KMS-11 (cell line): ENCODE measurements at regions not wholly inside any gene's neighbourhood (a gene's known extent, or its start where the extent isn't known, plus 50 kb on each side); places are given as distances from the start of the nearest gene placed in this dataset.

ENCODE experiments used
- H2AFZ ChIP-seq: fragments of 200-600 bp; sonication (generic); 2 replicates; pipeline ENCODE4 v1.6.1; 2016; ENCODE audit warnings: antibody characterized with exemption, mixed run types, low read depth
- H3K27ac ChIP-seq: fragments of 200-600 bp; sonication (generic); 2 replicates; pipeline ENCODE4 v1.6.1; 2016; ENCODE audit warnings: mild to moderate bottlenecking, mixed run types
- H3K27me3 ChIP-seq: fragments of 200-600 bp; sonication (generic); 2 replicates; pipeline ENCODE4 v1.6.1; 2017; ENCODE audit warnings: mild to moderate bottlenecking, low read depth, mixed run types, moderate library complexity; ENCODE audit not compliant: insufficient read depth
- H3K36me3 ChIP-seq: fragments of 200-600 bp; sonication (generic); 2 replicates; pipeline ENCODE4 v1.6.1; 2017; ENCODE audit warnings: mild to moderate bottlenecking, mixed run types; ENCODE audit not compliant: insufficient read depth
- H3K4me1 ChIP-seq: fragments of 200-600 bp; sonication (generic); 2 replicates; pipeline ENCODE4 v1.6.1; 2016; ENCODE audit warnings: mild to moderate bottlenecking, low read depth, mixed run types; ENCODE audit not compliant: poor library complexity, severe bottlenecking
- H3K4me2 ChIP-seq: fragments of 200-600 bp; sonication (generic); 2 replicates; pipeline ENCODE4 v1.7.0; 2016; ENCODE audit warnings: mild to moderate bottlenecking, mixed run types
- H3K4me3 ChIP-seq: fragments of 200-600 bp; sonication (generic); IDR thresholded peaks from 2 replicates; pipeline ENCODE4 v1.6.1; 2017; ENCODE audit warnings: low read depth, low read length, mixed read lengths; ENCODE audit not compliant: insufficient read depth
- H3K79me2 ChIP-seq: fragments of 200-600 bp; sonication (generic); 2 replicates; pipeline ENCODE4 v1.6.1; 2016; ENCODE audit warnings: low read depth, mixed run types; ENCODE audit not compliant: insufficient read depth
- H3K9ac ChIP-seq: fragments of 200-600 bp; sonication (generic); 2 replicates; pipeline ENCODE4 v1.6.1; 2016; ENCODE audit warnings: mild to moderate bottlenecking, mixed run types
- H4K20me1 ChIP-seq: fragments of 200-600 bp; sonication (generic); 2 replicates; pipeline ENCODE4 v1.6.1; 2016; ENCODE audit warnings: mild to moderate bottlenecking, mixed run types; ENCODE audit not compliant: insufficient read depth
- TF ChIP-seq, protein P1 (sequence below): fragments of 200-600 bp; sonication (generic); conservative IDR thresholded peaks from 2 replicates; pipeline ENCODE4 v1.6.1; 2017; ENCODE audit warnings: low read depth, mild to moderate bottlenecking, antibody characterized with exemption, low read length, moderate library complexity, mixed read lengths

DNA sequence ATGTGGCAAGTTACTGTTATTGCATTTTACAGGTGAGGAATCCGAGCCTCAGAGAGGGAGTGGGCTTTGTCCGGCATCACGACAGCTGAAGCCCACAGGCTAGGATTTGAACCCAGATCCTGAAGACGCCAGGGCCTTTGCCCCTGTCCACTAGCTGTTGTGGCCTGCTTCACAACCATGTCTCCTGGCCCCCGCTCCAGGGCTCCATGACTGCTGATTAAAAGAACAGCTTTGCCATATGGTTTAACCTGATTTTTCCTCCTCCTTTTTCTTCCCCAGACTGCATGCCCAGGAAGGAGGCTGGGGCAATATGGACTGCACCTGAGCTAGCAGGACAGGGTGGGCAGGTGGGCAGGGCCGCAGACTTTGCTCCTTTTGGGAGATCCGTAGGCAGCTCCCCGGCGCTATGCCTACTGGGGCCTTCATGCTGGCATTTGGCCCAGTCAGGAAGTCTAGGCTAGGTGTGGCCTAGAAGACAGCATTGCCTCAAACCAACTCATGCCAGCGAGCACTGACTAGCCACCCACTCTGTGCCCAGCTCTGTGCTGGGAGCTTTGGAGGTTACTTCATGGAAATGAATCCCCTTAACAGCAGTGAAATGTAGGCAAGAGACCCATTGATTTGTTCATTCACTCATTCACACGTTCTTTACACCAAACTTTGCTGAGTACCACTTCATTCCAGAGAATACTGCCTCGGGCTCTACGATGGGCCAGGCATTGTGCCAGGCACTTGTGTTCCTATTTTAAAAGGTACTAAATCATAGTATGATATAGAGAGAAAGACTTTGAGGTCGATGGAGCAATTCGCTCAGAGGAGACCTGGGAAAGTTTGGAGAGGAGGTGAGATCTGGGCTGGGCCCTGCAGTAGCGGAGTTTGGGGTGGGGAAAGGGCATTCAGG is 94.3 kb upstream of the CPEB4 start:
- Histone ChIP-seq H3K4me3 (no peak overlapping the region), H3K27me3 (no peaks in the 10 kb centered on the region), H4K20me1 (no peaks in the 10 kb centered on the region), H3K9ac (no peak overlapping the region), H3K4me2 (no peak overlapping the region), H3K79me2 (no peaks in the 10 kb centered on the region), H3K4me1 (peaks cover 24% of the 10 kb centered on the region), H3K36me3 (no peaks in the 10 kb centered on the region), H3K27ac (no peak overlapping the region), H2AFZ (no peak overlapping the region)
- TF ChIP-seq, protein P1, sequence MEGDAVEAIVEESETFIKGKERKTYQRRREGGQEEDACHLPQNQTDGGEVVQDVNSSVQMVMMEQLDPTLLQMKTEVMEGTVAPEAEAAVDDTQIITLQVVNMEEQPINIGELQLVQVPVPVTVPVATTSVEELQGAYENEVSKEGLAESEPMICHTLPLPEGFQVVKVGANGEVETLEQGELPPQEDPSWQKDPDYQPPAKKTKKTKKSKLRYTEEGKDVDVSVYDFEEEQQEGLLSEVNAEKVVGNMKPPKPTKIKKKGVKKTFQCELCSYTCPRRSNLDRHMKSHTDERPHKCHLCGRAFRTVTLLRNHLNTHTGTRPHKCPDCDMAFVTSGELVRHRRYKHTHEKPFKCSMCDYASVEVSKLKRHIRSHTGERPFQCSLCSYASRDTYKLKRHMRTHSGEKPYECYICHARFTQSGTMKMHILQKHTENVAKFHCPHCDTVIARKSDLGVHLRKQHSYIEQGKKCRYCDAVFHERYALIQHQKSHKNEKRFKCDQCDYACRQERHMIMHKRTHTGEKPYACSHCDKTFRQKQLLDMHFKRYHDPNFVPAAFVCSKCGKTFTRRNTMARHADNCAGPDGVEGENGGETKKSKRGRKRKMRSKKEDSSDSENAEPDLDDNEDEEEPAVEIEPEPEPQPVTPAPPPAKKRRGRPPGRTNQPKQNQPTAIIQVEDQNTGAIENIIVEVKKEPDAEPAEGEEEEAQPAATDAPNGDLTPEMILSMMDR: no peak

DNA sequence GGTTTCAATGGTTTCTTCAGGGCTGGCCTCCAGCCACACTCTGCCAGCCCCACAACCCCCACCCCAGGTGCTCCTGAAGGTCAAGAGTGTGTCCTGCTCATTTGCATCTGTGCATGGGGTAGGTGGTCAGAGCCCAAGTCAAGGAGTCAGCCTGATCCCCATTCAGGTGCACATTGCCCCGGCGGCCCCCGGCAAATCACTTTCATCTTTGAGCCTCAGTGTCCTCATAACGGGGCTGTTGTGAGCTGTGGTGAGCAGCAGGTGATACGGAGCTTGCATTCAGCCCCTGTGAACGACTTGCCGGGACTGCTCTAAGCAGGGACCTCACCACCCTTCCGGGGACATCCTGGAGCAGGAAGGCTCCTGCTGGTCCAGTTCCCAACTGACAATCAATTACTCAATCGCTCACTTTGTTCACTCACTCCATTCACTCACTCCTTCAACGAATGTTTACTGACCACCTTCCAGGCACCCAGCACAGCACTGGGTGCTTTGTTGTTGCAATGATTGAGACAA is 93.2 kb upstream of the CPEB4 start:
- Histone ChIP-seq H3K36me3 (no peaks in the 10 kb centered on the region), H3K27me3 (no peaks in the 10 kb centered on the region), H3K4me2 (no peak overlapping the region), H4K20me1 (no peaks in the 10 kb centered on the region), H2AFZ (no peak overlapping the region), H3K4me3 (no peak overlapping the region), H3K4me1 (peaks cover 13% of the 10 kb centered on the region), H3K9ac (no peak overlapping the region), H3K79me2 (no peaks in the 10 kb centered on the region), H3K27ac (no peak overlapping the region)
- TF ChIP-seq, protein P1: no peak

DNA sequence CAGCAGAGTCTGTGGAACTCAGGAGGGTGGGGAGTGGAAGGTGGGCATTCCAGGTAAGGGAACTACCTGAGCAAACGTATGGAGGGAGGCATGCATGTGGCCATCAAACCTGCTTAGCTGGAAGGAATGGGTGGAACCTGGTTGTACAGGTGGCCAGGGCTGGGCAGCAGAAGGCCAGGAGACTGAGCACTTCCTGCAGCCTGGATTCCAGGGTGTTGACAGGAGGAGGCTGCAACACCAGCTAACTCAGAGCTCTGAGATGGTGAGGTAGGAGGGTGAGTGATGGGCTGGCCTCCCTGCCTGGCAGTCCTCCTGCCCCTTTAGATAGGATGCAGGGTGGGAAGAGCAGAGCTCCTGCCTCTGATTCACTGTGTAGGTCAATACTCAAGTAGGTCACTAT is 92.5 kb upstream of the CPEB4 start:
- TF ChIP-seq, protein P1: no peak
- H4K20me1 ChIP-seq: no peaks in the 10 kb centered on the region
- no peak overlapping the region for H3K27ac ChIP-seq
- H2AFZ ChIP-seq: no peak overlapping the region
- no peaks in the 10 kb centered on the region for H3K79me2 ChIP-seq
- no peak overlapping the region for H3K4me2 ChIP-seq
- no peak overlapping the region for H3K9ac ChIP-seq
- no peaks in the 10 kb centered on the region for H3K27me3 ChIP-seq
- peaks cover 7% of the 10 kb centered on the region for H3K4me1 ChIP-seq
- no peak overlapping the region for H3K4me3 ChIP-seq
- no peaks in the 10 kb centered on the region for H3K36me3 ChIP-seq

DNA sequence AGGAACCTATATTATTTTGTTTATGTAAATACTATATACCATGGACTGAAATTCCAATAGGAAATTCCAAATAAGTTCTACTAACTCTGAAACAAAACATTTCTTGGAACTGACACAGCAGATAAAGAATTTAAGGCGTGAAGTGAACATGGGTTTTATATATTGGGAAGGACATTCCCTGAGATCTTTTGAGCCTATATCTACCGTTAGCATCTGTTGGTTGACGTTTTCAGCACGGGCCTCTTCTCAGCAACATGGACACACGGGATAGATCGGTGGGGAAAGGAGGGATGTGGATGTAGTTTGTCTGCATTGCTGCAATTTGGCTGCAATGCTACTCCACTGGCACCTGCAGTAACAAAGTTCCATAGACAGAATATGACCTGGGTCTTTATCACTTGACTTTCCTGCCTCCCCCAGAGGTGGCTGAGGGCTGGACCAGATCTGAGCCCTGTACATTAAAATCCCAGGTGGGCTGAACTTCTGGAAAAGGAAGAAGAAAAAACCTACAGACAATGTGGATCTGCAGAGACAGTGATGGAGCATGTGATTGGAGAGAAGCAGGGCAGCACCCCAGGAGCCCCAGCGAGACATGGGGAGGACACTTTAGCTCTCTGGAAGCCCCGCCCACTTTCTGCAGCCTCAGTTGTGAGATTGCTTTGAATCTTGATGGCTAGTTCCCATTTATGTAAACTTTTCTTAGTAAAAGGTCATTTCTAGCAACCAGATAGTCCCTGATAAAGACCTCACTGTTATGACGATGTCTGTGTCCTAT is 91.2 kb upstream of the CPEB4 start:
- H3K79me2 ChIP-seq: no peaks in the 10 kb centered on the region
- no peak overlapping the region for H2AFZ ChIP-seq
- no peak overlapping the region for H3K4me2 ChIP-seq
- no peak overlapping the region for H3K4me3 ChIP-seq
- H3K27me3 ChIP-seq: no peaks in the 10 kb centered on the region
- no peaks in the 10 kb centered on the region for H3K36me3 ChIP-seq
- H3K9ac ChIP-seq: no peak overlapping the region
- peaks cover 3% of the 10 kb centered on the region for H3K4me1 ChIP-seq
- H4K20me1 ChIP-seq: no peaks in the 10 kb centered on the region
- no peak overlapping the region for H3K27ac ChIP-seq
- TF ChIP-seq, protein P1: no peak
